Activated CD4-positive, alpha-beta T cell treated with anti-CD3 and anti-CD28 coated beads for 36 hours (primary cell): ENCODE measurements at regions not wholly inside any gene's neighbourhood (a gene's known extent, or its start where the extent isn't known, plus 50 kb on each side); places are given as distances from the start of the nearest gene placed in this dataset.

Experiments used
- ATAC-seq: fragments of 200-7000 bp; cut with Tn5 transposase; one replicate; pipeline ENCODE4 v1.10.0; 2021; ENCODE audit warnings: mild to moderate bottlenecking, moderate library complexity
- CTCF ChIA-PET: fragments of 350-600 bp; sonication (Branson Sonifier 250); formaldehyde crosslinking; loops from one replicate; lab custom pipeline; 2021; ENCODE audit warnings: antibody characterized with exemption; lab: Charles Lee
- POLR2A ChIA-PET: fragments of 350-600 bp; sonication (Branson Sonifier 250); formaldehyde crosslinking; loops from one replicate; lab custom pipeline; 2021; ENCODE audit warnings: antibody characterized with exemption, inconsistent platforms; lab: Charles Lee
- DNase-seq: peaks from one replicate; pipeline ENCODE4 v3.0.0-alpha.2; 2020
- H3K27ac Mint-ChIP-seq: one replicate; pipeline ENCODE4 v1.8.0; 2021; ENCODE audit warnings: mixed read lengths
- H3K27me3 Mint-ChIP-seq: one replicate; pipeline ENCODE4 v1.8.0; 2021; ENCODE audit warnings: mixed read lengths
- H3K36me3 Mint-ChIP-seq: one replicate; pipeline ENCODE4 v1.8.0; 2021; ENCODE audit warnings: low read depth, mixed read lengths
- H3K4me1 Mint-ChIP-seq: one replicate; pipeline ENCODE4 v1.8.0; 2021; ENCODE audit warnings: mixed read lengths
- H3K4me3 Mint-ChIP-seq: one replicate; pipeline ENCODE4 v1.8.0; 2021; ENCODE audit warnings: mild to moderate bottlenecking, moderate library complexity, mixed read lengths
- H3K9me3 Mint-ChIP-seq: one replicate; pipeline ENCODE4 v1.8.0; 2021; ENCODE audit warnings: low read depth, mixed read lengths
- intact Hi-C, 2 experiments: fragments of 100-400 bp; cut with DNase I in 1 of 2; cut with micrococcal nuclease in 1 of 2; formaldehyde crosslinking; loops; one replicate each; pipeline versions ENCODE4 v1.14.2 to v1.15.1; 2022 to 2024; cut with DNase I, micrococcal nuclease

DNA sequence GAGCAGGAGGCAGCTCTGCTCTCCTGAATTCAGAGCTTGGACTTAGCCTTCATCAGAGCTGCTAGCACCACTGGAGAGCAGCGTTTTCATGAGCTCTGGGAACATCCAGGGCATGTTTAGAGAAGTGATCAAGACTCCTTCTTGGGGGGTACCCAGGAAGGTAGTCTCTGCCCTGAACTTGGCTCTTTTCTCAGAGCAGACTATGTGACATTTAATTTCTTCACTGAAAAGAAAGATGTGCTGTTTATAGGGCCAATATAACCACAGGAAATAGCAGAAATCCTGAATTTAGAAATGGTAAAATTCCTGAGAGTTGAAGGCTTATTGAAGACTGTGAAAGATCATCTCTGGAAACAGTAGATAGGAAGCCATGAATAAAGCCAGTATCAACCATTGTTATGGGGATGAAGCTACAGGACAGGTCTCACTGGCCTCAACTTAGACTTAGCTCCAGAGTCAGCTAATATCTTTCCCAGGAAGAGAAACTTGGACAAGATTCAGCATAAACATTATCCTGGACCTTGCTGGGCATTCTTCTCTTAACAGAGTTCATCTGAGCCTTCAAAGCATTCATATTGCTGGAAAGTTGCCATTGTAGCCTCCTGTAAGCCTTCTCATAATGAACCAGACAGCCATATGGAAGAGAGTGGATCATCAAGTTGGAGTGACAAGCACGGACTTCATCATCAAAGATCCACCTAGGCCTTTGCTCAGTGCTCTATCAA, 386.6 kb upstream of the THBS1 start:
- no peak overlapping the region for H3K27ac Mint-ChIP-seq
- DNase-seq (no peak), ATAC-seq (no peak)
- no peaks in the 10 kb centered on the region for H3K4me1 Mint-ChIP-seq
- intact Hi-C loops = no loop called here
- POLR2A ChIA-PET = no interaction called here
- H3K4me3 Mint-ChIP-seq = no peak overlapping the region
- no peaks in the 10 kb centered on the region for H3K36me3 Mint-ChIP-seq
- H3K9me3 Mint-ChIP-seq = no peaks in the 10 kb centered on the region
- CTCF ChIA-PET = interaction anchor here (0.7 kb wide), 1 partner anchor 10 kb away, joined by 3 read pairs; no protein-coding TSS in a partner anchor
- H3K27me3 Mint-ChIP-seq = peaks cover 3% of the 10 kb centered on the region

DNA sequence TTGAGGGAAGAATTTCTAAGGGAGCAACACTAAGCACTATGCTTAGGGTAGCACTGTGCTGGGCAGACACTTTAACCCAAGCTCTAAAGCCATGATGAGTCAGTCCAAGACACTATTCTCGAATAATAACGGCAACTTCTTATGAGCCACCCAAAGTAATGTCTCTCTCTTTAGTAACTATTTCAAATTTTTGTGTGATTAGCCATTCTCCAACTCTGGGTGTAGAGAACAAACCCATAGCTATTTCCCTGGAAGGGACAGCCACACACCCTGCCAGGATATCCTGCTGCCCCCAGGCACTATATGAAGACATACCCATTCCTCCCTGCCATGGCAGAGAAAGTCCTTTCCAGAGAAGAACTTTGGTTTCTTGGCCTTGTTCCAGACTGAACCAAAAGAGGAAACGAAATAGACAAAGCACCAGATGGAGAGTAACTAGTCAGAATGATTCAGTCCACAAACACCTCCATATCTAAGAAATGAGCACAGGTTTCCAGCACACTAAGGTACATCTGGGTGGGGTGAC, 384.9 kb upstream of the THBS1 start:
- DNase-seq (no peak), ATAC-seq (no peak)
- Mint-ChIP-seq H3K27me3 (peaks cover 3% of the 10 kb centered on the region), H3K4me1 (no peaks in the 10 kb centered on the region), H3K36me3 (no peaks in the 10 kb centered on the region), H3K4me3 (no peak overlapping the region), H3K9me3 (no peaks in the 10 kb centered on the region), H3K27ac (no peak overlapping the region)
- ChIA-PET POLR2A (no interaction called here), CTCF (no interaction called here)
- intact Hi-C loops = no loop called here

GRCh38 chr15:39198044-39199000, 382.6 kb upstream of the THBS1 start:
- no peak overlapping the region for H3K4me3 Mint-ChIP-seq
- H3K27ac Mint-ChIP-seq = no peak overlapping the region
- no peaks in the 10 kb centered on the region for H3K9me3 Mint-ChIP-seq
- intact Hi-C loops = no loop called here
- no peaks in the 10 kb centered on the region for H3K36me3 Mint-ChIP-seq
- H3K27me3 Mint-ChIP-seq = peaks cover 3% of the 10 kb centered on the region
- ChIA-PET CTCF (interaction anchor here (0.6 to 0.9 kb wide), 3 partner anchors 12 to 168 kb away, joined by 3 read pairs; no protein-coding TSS in a partner anchor), POLR2A (no interaction called here)
- DNase-seq = no peak
- H3K4me1 Mint-ChIP-seq = no peaks in the 10 kb centered on the region
- no peak for ATAC-seq

DNA sequence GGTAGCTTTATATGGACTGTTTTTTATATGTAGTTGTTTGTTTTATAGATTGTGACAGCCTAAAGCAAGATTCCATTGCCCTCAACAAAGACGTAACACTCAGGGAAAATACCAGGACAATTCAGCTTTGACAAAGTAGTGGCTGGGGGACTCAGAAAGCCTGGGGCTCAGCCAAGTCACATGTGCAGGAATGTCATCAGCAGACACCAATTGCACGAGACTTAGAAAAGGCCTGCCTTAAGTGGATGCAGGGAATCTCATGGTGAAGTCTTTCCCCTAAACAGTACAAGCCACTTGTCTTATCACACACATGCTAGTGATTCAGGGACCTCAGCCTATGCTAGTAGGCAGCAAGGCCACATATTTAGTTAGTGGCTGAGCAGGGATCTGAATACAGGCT, 381.8 kb upstream of the THBS1 start:
- H3K4me3 Mint-ChIP-seq = no peak overlapping the region
- CTCF ChIA-PET = interaction anchor here (0.8 kb wide), 1 partner anchor 22 kb away, joined by 3 read pairs; no protein-coding TSS in a partner anchor
- intact Hi-C loops = no loop called here
- POLR2A ChIA-PET = no interaction called here
- H3K27ac Mint-ChIP-seq = no peak overlapping the region
- no peaks in the 10 kb centered on the region for H3K36me3 Mint-ChIP-seq
- ATAC-seq (no peak), DNase-seq (no peak)
- H3K4me1 Mint-ChIP-seq = no peaks in the 10 kb centered on the region
- no peaks in the 10 kb centered on the region for H3K9me3 Mint-ChIP-seq
- H3K27me3 Mint-ChIP-seq = peaks cover 3% of the 10 kb centered on the region

- Mint-ChIP-seq H3K4me3 (no peak overlapping the region), H3K27me3 (peaks cover 3% of the 10 kb centered on the region), H3K4me1 (no peaks in the 10 kb centered on the region), H3K9me3 (no peaks in the 10 kb centered on the region), H3K27ac (no peak overlapping the region), H3K36me3 (no peaks in the 10 kb centered on the region)
- ChIA-PET CTCF (no interaction called here), POLR2A (no interaction called here)
- DNase-seq (no peak), ATAC-seq (no peak)
- intact Hi-C loops = no loop called here
Observed at GRCh38 chr15:39200586-39200985, 380.3 kb upstream of the THBS1 start.

DNA sequence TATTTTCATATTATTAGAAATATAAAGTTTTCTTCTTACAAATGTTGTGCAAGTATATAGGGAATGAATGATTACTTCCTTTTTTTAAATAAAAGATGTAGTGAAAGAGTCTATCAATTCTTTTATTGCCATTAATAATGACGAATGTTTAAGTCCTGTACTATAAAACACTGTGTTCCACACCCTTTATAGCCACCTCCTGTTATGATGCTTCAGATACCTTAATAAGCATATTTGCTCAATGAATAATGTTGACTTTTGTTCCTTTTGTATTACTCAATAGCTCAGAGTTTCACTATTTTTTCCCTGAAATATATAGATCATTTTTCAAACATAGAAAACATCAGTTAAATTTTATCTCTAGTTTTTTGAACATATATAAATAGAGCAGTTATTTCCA, 378.2 kb upstream of the THBS1 start:
- no peak overlapping the region for H3K27ac Mint-ChIP-seq
- ChIA-PET POLR2A (no interaction called here), CTCF (no interaction called here)
- H3K4me1 Mint-ChIP-seq = no peaks in the 10 kb centered on the region
- DNase-seq = no peak
- ATAC-seq = no peak
- H3K9me3 Mint-ChIP-seq = no peaks in the 10 kb centered on the region
- peaks cover 3% of the 10 kb centered on the region for H3K27me3 Mint-ChIP-seq
- no peaks in the 10 kb centered on the region for H3K36me3 Mint-ChIP-seq
- intact Hi-C loops = no loop called here
- H3K4me3 Mint-ChIP-seq = no peak overlapping the region

DNA sequence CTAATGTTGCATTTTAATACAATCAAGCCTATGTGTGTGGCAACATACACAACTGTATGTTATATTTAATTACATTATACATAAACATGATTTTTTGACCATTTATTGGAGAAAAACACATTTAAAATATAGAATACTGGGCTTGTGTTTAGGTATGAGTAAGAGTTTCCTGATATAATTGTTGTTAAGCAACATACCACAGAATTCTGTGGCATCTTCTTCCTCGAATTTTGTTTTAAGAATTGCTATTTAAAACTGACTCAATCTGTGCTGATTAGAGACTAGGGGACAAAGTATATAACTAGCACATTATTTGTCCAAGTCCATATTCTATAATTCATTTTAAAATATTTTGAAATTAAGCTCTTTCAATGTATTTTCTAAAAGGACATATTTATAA, 376.8 kb upstream of the THBS1 start:
- Mint-ChIP-seq H3K9me3 (no peaks in the 10 kb centered on the region), H3K27ac (no peak overlapping the region), H3K27me3 (peaks cover 3% of the 10 kb centered on the region), H3K4me3 (no peak overlapping the region), H3K4me1 (no peaks in the 10 kb centered on the region), H3K36me3 (no peaks in the 10 kb centered on the region)
- ATAC-seq (no peak), DNase-seq (no peak)
- POLR2A ChIA-PET = no interaction called here
- CTCF ChIA-PET = no interaction called here
- intact Hi-C loops = no loop called here

DNA sequence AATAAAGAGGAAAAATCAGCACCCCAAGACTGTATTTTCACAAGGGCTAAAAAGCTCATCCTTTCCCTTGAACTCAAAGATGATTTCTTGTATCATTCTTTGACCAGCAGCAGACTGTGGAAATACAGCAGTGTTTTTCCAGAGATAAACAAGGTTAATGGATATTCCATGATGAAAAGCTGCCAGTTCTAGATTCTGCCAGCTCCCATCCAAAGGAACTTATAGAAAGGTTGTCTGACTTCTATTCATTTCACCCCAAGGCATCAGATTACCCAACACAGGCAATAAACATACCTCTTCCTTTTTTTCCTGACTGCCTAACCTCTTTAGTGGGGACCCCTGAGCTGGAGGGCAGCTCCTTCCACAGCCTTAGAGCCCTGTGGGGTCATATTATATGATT, 375.8 kb upstream of the THBS1 start:
- H3K4me1 Mint-ChIP-seq = no peaks in the 10 kb centered on the region
- no peaks in the 10 kb centered on the region for H3K36me3 Mint-ChIP-seq
- POLR2A ChIA-PET = no interaction called here
- no peak overlapping the region for H3K4me3 Mint-ChIP-seq
- H3K27me3 Mint-ChIP-seq = peaks cover 3% of the 10 kb centered on the region
- intact Hi-C loops = no loop called here
- DNase-seq = no peak
- H3K9me3 Mint-ChIP-seq = no peaks in the 10 kb centered on the region
- CTCF ChIA-PET = no interaction called here
- no peak for ATAC-seq
- no peak overlapping the region for H3K27ac Mint-ChIP-seq

- ATAC-seq (no peak), DNase-seq (no peak)
- Mint-ChIP-seq H3K36me3 (no peaks in the 10 kb centered on the region), H3K9me3 (no peaks in the 10 kb centered on the region), H3K27ac (no peak overlapping the region), H3K27me3 (peaks cover 5% of the 10 kb centered on the region), H3K4me1 (no peaks in the 10 kb centered on the region), H3K4me3 (no peak overlapping the region)
- intact Hi-C loops = no loop called here
- POLR2A ChIA-PET = no interaction called here
- CTCF ChIA-PET = no interaction called here
Observed at GRCh38 chr15:39205506-39206371, 375.1 kb upstream of the THBS1 start.

- H3K27ac Mint-ChIP-seq = no peak overlapping the region
- DNase-seq = no peak
- no peaks in the 10 kb centered on the region for H3K4me1 Mint-ChIP-seq
- no peak overlapping the region for H3K4me3 Mint-ChIP-seq
- H3K9me3 Mint-ChIP-seq = no peaks in the 10 kb centered on the region
- CTCF ChIA-PET = interaction anchor here (0.5 kb wide), 1 partner anchor 168 kb away, joined by 3 read pairs; no protein-coding TSS in a partner anchor
- POLR2A ChIA-PET = no interaction called here
- no peaks in the 10 kb centered on the region for H3K36me3 Mint-ChIP-seq
- peaks cover 5% of the 10 kb centered on the region for H3K27me3 Mint-ChIP-seq
- ATAC-seq = no peak
- intact Hi-C loops = no loop called here
Observed at GRCh38 chr15:39207532-39208115, 373.3 kb upstream of the THBS1 start.

- Mint-ChIP-seq H3K27ac (no peak overlapping the region), H3K27me3 (peaks cover 3% of the 10 kb centered on the region), H3K4me1 (no peaks in the 10 kb centered on the region), H3K36me3 (no peaks in the 10 kb centered on the region), H3K4me3 (no peak overlapping the region), H3K9me3 (no peaks in the 10 kb centered on the region)
- DNase-seq (no peak), ATAC-seq (no peak)
- ChIA-PET POLR2A (no interaction called here), CTCF (interaction anchor here (0.5 to 0.8 kb wide), 4 partner anchors 23 to 338 kb away, joined by 3 read pairs; no protein-coding TSS in a partner anchor)
- intact Hi-C loops = no loop called here
Observed at GRCh38 chr15:39208187-39208586, 372.7 kb upstream of the THBS1 start.
